GM21526 (cell line): ENCODE measurements at regions not wholly inside any gene's neighbourhood (a gene's known extent, or its start where the extent isn't known, plus 50 kb on each side); places are given as distances from the start of the nearest gene placed in this dataset.

Experiments
- ATAC-seq: cut with Tn5 transposase; IDR thresholded peaks from one replicate; pipeline ENCODE4 v1.9.1; 2021; ENCODE audit warnings: moderate library complexity; ENCODE audit not compliant: unreplicated experiment, low FRiP score

DNA sequence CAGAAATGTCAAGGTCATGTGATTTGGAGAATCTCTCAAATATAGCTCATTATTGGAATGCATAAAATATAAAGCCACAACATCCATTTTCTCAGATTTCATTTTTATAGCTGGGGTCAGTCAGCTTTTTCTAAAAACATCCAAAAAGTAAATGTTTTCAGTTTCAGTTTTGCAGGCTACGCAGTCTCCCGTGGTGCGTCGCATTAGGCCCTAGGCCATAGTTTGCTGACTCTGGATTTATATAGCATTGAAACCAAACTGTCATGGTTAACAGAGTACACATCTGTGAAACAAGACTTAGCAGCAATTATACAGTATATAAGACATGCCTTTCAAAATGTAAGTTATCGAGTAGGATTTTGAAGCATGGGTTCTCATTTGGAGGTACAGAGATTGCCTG lies 140.0 kb downstream of the IRS2 start:
- peak; percentile 97 for ATAC-seq

DNA sequence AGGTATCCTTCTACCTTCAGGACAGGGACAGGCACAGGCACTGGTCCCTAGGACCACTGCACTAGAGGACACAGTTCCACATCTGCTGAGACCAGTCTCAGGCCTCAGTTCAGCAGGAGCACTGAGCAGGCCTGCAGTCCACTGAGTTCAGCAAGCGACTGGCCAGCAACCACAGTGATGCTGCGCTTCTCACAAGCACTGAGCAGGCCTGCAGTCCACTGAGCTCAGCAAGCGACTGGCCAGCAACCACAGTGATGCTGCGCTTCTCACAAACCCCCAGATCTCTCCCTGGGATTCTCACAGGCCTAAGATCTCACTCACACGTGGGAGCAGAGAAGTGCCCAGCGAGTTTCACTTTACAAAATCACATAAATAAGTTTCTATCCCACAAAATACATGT lies 140.6 kb downstream of the IRS2 start:
- no peak for ATAC-seq

- no peak for ATAC-seq
Measured at GRCh38 chr13:109644956-109645355, 141.4 kb downstream of the IRS2 start.

DNA sequence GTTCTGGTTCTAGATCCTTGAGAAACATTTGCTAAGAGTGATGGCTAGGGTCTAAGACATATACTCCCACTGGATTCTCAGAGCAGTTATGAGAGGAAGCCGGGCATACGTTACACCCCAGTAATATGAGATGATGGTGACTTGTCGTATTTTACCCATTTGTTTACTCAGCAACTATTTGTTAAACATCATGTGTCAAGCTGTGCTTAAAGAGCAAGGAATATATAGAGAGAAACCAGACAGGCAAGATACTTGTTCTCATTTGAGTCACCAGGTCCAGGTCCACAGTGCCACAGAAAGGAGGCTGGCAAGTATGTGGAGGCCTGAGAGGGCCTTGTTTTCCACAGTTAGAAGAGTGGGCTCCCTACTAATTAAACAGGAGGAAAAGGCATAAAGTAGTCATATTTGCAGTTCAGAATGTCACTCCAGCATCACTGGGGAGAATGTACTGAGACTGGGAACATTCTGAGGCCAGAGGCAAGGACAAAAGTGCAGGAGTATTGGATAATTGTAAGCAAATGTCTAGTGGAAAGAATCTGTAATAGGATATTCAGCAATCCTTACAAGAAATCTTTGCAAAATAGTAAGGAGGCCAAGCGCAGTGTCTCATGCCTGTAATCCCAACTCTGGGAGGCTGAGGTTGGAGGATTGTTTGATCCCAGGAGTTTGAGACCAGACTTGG lies 142.2 kb downstream of the IRS2 start:
- ATAC-seq = no peak

DNA sequence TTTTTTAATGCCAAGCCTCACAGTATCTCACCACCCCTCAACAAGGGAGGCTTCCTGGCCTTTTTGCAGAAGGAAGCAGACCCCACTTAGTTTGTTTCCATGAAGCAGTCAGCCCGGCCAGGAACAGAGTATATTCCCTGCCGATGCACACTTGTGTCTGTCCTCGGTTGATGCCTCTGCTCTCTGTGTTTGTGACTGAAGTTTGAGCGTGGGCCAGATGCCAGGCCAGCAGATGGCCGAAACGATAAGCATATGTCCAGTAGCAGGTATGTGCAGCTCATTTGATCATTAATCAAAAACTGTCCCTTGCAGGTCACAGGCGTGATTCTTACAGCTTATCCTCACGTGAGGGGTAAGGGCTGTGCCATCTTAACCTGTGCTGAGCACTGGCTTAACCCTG lies 144.0 kb downstream of the IRS2 start:
- ATAC-seq = no peak

- no peak for ATAC-seq
Measured at GRCh38 chr13:109636736-109637135, 149.6 kb downstream of the IRS2 start.

DNA sequence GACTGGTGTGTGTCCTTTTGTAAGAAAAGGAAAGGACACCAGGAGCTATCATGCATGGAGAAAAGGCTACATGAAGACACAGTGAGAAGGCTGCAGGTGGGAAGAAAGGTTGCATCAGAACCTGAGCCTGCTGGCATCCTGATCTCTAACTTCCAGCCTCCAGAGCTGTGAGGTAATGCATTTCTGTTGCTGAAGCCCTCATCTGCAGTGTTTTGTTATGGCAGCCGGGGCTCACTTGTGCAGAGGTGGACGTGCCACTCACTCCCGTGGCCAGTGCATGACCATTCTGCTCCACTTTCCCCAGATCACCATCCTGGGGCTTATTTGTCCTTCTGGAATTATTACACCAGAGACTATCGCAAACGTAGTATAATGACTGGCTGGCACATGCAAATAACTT lies 155.3 kb downstream of the IRS2 start:
- ATAC-seq = no peak

DNA sequence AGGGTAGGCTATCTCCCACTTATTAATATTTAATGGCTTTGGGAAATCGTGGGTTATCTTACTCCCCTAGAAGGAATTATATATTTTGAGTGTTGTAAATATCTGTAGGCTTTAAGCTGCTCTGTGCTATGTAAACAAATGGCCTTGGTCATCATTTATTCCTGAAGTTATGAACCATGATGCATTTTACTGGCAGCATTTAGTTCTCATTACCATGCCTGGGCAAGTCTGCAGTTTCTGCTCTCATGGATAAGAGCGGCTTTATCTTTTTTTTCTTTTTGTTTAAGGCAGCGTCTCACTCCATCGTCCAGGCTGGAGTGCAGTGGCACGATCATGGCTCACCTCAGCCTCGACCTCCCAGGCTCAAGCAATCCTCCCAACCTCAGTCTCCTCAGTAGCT lies 156.1 kb downstream of the IRS2 start:
- no peak for ATAC-seq

DNA sequence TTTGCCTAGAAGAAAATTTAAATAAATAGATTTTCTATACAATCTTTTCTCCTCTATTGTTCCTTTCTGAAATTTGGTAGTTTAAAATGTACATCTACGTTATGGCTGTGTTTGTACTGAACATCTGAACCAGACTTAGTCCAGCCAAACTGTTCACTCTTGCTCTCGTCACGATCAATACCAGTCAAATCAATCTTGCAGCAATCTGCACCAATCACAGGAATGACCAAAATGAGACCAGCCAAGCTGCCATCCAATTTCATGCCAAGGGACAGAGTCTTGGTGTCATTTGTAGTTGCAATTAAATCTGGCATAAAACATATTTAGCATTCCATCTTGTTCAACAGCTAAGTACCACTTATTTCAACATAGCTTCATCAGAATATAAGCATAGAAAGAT lies 156.6 kb downstream of the IRS2 start:
- no peak for ATAC-seq

GRCh38 chr13:109628251-109628699 lies 158.1 kb downstream of the IRS2 start:
- no peak for ATAC-seq

GRCh38 chr13:109627649-109628048 lies 158.7 kb downstream of the IRS2 start:
- ATAC-seq = no peak

GRCh38 chr13:109626386-109627171 lies 159.8 kb downstream of the IRS2 start:
- ATAC-seq = no peak

DNA sequence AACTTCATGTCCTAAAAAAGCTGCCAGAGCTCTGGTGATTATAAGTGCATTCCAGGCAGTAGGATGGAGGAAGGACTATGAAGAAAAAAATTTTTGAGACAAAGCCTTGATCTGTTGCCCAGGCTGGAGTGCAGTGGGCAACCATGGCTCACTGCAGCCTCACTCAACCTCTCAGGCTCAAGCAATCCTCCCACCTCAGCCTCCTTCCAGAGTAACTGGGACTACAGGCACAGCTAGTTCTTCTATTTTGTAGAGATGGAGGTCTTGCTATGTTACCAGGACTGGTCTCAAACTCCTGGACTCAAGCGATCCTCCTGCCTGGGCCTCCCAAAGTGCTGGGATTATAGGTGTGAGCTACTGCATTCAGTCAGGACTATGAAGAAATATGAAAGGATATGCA lies 161.2 kb downstream of the IRS2 start:
- no peak for ATAC-seq

DNA sequence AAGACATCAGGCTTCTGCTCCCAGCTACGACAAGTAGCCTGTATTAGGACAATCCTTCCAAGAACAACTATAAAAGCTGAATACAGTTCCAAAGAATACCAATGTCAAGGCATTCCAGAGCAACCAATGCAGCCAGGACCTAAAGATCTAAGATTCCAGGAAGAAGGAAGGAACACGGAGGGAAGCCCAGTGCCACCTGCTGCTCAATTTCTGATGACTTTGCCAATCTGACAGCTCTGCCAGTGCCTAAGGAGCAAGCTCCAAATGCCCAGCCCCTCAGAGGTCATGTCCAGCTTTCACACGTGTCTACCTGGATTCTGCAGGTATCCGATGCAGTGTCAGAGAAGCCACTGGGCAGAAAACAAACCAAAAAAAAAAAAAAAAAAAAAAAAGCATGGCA lies 164.4 kb downstream of the IRS2 start:
- no peak for ATAC-seq

- ATAC-seq = no peak
Measured at GRCh38 chr13:109615721-109616420, 170.5 kb downstream of the IRS2 start.

DNA sequence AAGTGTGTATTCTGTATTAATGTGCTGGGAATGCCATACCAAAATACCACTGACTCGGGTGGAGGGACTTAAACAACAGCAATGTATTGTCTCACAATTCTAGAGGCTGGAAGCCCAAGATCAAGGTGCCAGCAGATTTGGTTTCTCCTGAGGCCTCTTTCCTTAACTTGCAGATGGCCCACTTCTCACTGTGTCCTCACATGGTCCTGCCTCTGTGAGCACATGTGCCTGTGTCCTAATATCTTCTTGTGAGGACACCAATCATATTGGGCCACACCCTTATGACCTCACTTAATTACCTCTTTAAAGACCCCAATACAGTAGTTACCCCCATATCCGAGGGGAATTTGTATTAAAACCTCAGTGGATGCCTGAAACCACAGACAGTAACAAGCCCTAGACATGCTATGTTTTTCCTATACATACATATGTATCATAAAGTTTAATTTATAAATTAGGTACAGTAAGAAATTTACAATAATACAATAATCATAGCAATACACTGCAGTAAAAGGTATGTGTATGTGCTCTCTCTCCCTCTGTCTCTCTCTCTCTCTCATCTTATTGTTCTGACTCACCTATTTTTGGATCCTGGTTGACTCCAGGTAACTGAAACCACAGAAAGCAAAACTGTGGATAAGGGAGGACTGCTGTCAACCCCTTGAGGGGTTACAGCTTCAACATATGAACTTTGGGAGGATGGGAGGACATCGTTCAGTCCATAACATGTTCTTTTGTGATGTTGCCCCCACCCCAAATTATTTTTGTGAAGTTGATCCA lies 174.3 kb downstream of the IRS2 start:
- ATAC-seq = no peak

DNA sequence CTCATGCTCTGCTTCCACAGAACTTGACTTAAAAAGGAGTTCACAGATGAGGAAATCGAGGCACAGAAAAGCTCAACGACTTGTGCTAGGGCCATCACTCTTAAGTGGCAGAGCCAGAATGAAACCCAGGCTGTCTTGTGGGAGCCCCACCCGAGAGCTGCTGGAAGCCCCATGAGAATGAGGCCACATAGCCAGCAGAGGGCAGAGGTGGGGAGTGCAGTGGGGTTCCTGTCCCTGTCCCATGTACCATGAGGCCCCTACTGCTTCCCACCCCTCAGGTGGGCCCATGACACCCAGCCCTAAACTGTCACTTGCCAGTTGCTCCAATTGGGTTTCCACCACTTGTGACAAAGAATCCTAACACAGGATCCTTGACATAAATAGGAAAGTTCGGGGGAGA lies 175.9 kb downstream of the IRS2 start:
- ATAC-seq = no peak

GRCh38 chr13:109608503-109608902 lies 177.9 kb downstream of the IRS2 start:
- no peak for ATAC-seq

DNA sequence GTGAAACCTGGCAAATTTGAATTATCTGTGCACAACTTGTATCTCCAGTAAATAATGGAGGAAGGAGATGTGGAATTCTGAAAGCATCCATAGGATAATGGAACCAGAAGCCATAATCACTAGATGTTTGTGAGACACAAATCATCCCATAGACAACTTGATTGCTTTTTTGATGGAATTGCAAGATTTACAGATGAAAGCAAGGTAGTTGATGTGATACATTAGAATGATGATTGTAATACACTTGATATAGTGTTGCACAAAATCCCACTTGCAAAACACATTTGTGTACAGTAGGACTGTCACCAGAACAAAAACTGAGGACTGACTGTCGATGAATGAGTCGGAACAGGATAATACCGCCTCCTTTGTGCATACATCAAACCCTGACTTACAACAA lies 178.3 kb downstream of the IRS2 start:
- ATAC-seq = no peak

- no peak for ATAC-seq
Measured at GRCh38 chr13:109606520-109606919, 179.9 kb downstream of the IRS2 start.

GRCh38 chr13:109605846-109606245 lies 180.5 kb downstream of the IRS2 start:
- ATAC-seq = no peak
